HEK293T (cell line): ENCODE measurements at regions not wholly inside any gene's neighbourhood (a gene's known extent, or its start where the extent isn't known, plus 50 kb on each side); places are given as distances from the start of the nearest gene placed in this dataset.

Experiments
- PKNOX1 ChIP-seq: fragments of 450-650 bp; IDR thresholded peaks from 2 replicates; pipeline ENCODE4 v1.6.1; 2016
- SP1 ChIP-seq: fragments of 450-650 bp; IDR thresholded peaks from 2 replicates; pipeline ENCODE4 v1.6.1; 2017
- SUZ12 ChIP-seq: fragments of 450-650 bp; IDR thresholded peaks from 2 replicates; pipeline ENCODE4 v1.6.1; 2016; ENCODE audit warnings: mild to moderate bottlenecking

- no peak for TF ChIP-seq SP1
- no peak for TF ChIP-seq SUZ12
- TF ChIP-seq PKNOX1 = no peak
Measured at GRCh38 chr7:155212301-155213015, 85.2 kb upstream of the INSIG1 start.
